ENCODE measurements at regions not wholly inside any gene's neighbourhood (a gene's known extent, or its start where the extent isn't known, plus 50 kb on each side); places are given as distances from the start of the nearest gene placed in this dataset.

DNA sequence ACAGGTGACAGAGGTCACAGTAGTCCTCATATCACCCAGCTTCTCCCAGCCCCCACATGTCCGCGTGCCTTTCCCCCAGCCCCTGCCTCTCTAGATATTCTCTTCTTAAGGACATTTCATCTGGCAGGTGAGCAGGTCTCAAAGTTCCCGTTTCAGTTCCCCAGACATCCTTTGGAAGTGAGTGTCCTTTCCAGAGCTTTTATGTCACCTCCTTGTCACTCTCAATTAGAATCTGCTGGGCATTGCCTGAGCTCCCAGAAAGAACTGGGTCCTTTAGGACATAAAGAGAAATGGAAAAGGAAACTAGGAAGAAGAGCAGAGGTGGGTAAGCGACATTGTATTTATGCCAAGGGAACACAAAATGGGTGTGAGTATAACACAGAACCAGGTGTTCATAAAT is 66.9 kb upstream of the CEP85L start:
- TF ChIP-seq, protein P1, sequence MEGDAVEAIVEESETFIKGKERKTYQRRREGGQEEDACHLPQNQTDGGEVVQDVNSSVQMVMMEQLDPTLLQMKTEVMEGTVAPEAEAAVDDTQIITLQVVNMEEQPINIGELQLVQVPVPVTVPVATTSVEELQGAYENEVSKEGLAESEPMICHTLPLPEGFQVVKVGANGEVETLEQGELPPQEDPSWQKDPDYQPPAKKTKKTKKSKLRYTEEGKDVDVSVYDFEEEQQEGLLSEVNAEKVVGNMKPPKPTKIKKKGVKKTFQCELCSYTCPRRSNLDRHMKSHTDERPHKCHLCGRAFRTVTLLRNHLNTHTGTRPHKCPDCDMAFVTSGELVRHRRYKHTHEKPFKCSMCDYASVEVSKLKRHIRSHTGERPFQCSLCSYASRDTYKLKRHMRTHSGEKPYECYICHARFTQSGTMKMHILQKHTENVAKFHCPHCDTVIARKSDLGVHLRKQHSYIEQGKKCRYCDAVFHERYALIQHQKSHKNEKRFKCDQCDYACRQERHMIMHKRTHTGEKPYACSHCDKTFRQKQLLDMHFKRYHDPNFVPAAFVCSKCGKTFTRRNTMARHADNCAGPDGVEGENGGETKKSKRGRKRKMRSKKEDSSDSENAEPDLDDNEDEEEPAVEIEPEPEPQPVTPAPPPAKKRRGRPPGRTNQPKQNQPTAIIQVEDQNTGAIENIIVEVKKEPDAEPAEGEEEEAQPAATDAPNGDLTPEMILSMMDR (conservative IDR thresholded peaks at IDR 0.05 in 1 of 2, IDR thresholded peaks at IDR 0.05 in 1 of 2; ENCODE audit: low read depth in 1 of 2, low read length in 2 of 2) = no peak
- TF ChIP-seq EZH2 (IDR thresholded peaks at IDR 0.05; ENCODE audit: low read length, missing control alignments) = no peak
